KMS-11 (cell line): ENCODE measurements at regions not wholly inside any gene's neighbourhood (a gene's known extent, or its start where the extent isn't known, plus 50 kb on each side); places are given as distances from the start of the nearest gene placed in this dataset.

Experiments used
- H2AFZ ChIP-seq: fragments of 200-600 bp; sonication (generic); 2 replicates; pipeline ENCODE4 v1.6.1; 2016; ENCODE audit warnings: antibody characterized with exemption, mixed run types, low read depth
- H3K27ac ChIP-seq: fragments of 200-600 bp; sonication (generic); 2 replicates; pipeline ENCODE4 v1.6.1; 2016; ENCODE audit warnings: mild to moderate bottlenecking, mixed run types
- H3K27me3 ChIP-seq: fragments of 200-600 bp; sonication (generic); 2 replicates; pipeline ENCODE4 v1.6.1; 2017; ENCODE audit warnings: mild to moderate bottlenecking, low read depth, mixed run types, moderate library complexity; ENCODE audit not compliant: insufficient read depth
- H3K36me3 ChIP-seq: fragments of 200-600 bp; sonication (generic); 2 replicates; pipeline ENCODE4 v1.6.1; 2017; ENCODE audit warnings: mild to moderate bottlenecking, mixed run types; ENCODE audit not compliant: insufficient read depth
- H3K4me1 ChIP-seq: fragments of 200-600 bp; sonication (generic); 2 replicates; pipeline ENCODE4 v1.6.1; 2016; ENCODE audit warnings: mild to moderate bottlenecking, low read depth, mixed run types; ENCODE audit not compliant: poor library complexity, severe bottlenecking
- H3K4me2 ChIP-seq: fragments of 200-600 bp; sonication (generic); 2 replicates; pipeline ENCODE4 v1.7.0; 2016; ENCODE audit warnings: mild to moderate bottlenecking, mixed run types
- H3K4me3 ChIP-seq: fragments of 200-600 bp; sonication (generic); IDR thresholded peaks from 2 replicates; pipeline ENCODE4 v1.6.1; 2017; ENCODE audit warnings: low read depth, low read length, mixed read lengths; ENCODE audit not compliant: insufficient read depth
- H3K79me2 ChIP-seq: fragments of 200-600 bp; sonication (generic); 2 replicates; pipeline ENCODE4 v1.6.1; 2016; ENCODE audit warnings: low read depth, mixed run types; ENCODE audit not compliant: insufficient read depth
- H3K9ac ChIP-seq: fragments of 200-600 bp; sonication (generic); 2 replicates; pipeline ENCODE4 v1.6.1; 2016; ENCODE audit warnings: mild to moderate bottlenecking, mixed run types
- H4K20me1 ChIP-seq: fragments of 200-600 bp; sonication (generic); 2 replicates; pipeline ENCODE4 v1.6.1; 2016; ENCODE audit warnings: mild to moderate bottlenecking, mixed run types; ENCODE audit not compliant: insufficient read depth
- TF ChIP-seq, protein P1 (sequence below): fragments of 200-600 bp; sonication (generic); conservative IDR thresholded peaks from 2 replicates; pipeline ENCODE4 v1.6.1; 2017; ENCODE audit warnings: low read depth, mild to moderate bottlenecking, antibody characterized with exemption, low read length, moderate library complexity, mixed read lengths

DNA sequence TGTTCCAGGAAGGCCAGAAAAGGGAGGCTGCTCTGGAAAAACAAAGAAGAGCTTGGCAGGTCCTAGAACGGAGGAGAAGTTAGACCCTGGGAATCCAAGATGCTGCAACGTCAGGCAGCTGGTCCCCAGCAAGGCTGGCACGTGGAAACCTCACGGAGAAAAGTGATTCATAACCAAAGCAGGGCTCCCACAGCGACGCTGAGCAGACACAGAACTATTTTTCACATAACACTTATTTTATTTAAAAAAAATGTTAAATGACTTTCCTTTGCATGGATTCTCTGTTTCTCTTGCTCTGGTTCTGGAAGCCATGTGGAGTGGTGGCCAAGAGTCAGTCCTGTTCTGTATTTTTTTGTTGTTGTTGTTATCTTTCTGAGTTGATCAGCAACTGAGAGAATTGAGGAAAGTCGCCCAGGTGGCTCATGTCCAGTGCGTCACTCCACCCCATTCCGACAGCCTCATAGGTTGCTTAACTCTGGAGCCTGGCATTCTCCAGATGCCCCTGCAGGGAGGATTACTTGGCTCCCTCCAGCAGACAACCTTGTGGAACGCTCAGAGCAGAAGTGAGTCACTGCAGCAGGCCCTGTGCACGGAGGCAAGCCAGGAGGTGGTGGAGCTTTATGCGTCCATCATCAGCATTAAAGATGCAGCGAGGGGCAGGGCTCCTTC lies 229.9 kb upstream of the HDAC4 start:
- Histone ChIP-seq H3K9ac (no peak overlapping the region), H4K20me1 (no peaks in the 10 kb centered on the region), H2AFZ (no peak overlapping the region)

GRCh38 chr2:239629926-239630617 lies 229.3 kb upstream of the HDAC4 start:
- no peak overlapping the region for H2AFZ ChIP-seq
- H3K79me2 ChIP-seq, result no peaks in the 10 kb centered on the region
- no peak overlapping the region for H3K4me3 ChIP-seq
- H3K4me1 ChIP-seq, result no peaks in the 10 kb centered on the region
- TF ChIP-seq, protein P1, sequence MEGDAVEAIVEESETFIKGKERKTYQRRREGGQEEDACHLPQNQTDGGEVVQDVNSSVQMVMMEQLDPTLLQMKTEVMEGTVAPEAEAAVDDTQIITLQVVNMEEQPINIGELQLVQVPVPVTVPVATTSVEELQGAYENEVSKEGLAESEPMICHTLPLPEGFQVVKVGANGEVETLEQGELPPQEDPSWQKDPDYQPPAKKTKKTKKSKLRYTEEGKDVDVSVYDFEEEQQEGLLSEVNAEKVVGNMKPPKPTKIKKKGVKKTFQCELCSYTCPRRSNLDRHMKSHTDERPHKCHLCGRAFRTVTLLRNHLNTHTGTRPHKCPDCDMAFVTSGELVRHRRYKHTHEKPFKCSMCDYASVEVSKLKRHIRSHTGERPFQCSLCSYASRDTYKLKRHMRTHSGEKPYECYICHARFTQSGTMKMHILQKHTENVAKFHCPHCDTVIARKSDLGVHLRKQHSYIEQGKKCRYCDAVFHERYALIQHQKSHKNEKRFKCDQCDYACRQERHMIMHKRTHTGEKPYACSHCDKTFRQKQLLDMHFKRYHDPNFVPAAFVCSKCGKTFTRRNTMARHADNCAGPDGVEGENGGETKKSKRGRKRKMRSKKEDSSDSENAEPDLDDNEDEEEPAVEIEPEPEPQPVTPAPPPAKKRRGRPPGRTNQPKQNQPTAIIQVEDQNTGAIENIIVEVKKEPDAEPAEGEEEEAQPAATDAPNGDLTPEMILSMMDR, result no peak
- no peak overlapping the region for H3K9ac ChIP-seq
- H3K4me2 ChIP-seq, result no peak overlapping the region
- H4K20me1 ChIP-seq, result no peaks in the 10 kb centered on the region
- no peaks in the 10 kb centered on the region for H3K27me3 ChIP-seq
- H3K27ac ChIP-seq, result no peak overlapping the region
- no peaks in the 10 kb centered on the region for H3K36me3 ChIP-seq

More for the DNA sequence above, 229.9 kb upstream of the HDAC4 start:
- no peaks in the 10 kb centered on the region for H3K79me2 ChIP-seq
- H3K36me3 ChIP-seq, result no peaks in the 10 kb centered on the region
- H3K4me1 ChIP-seq, result no peaks in the 10 kb centered on the region
- no peak overlapping the region for H3K27ac ChIP-seq
- H3K4me2 ChIP-seq, result no peak overlapping the region
- no peaks in the 10 kb centered on the region for H3K27me3 ChIP-seq
- TF ChIP-seq, protein P1, result no peak
- H3K4me3 ChIP-seq, result no peak overlapping the region

DNA sequence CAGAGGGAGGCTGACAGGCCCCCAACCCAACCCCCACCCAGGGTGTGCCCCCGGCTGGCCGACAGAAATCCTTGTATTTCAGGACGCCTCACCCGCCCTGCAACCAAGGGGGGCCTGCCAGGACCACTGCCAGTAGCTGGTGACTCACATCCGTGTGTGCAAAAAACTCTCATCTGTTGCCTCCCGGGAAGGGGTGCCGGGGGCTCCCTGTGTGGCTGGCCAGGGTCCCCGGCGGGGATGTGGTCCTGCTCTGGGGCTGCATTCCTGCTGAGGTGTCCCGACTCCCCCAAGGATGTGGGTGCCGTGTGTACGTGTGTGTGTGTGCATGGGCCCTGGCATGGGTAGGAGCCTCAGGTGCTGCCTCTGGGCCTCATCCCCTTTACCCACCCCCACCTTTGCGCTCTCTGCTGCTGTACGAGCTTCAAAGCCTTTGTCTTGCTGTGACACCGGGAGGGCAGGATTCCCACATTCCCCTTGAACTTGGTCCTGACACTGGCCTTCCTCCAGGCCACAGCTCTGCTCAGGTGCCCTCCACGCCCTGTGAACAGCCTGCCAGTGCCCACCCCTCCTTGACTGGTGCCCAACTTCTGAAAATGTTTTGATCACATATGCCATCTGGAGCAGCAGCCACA lies 226.3 kb upstream of the HDAC4 start:
- Histone ChIP-seq H3K4me3 (no peak overlapping the region), H3K27ac (no peak overlapping the region), H3K9ac (no peak overlapping the region), H4K20me1 (no peaks in the 10 kb centered on the region), H3K27me3 (no peaks in the 10 kb centered on the region), H3K4me2 (no peak overlapping the region), H3K4me1 (no peaks in the 10 kb centered on the region), H2AFZ (no peak overlapping the region), H3K79me2 (no peaks in the 10 kb centered on the region), H3K36me3 (no peaks in the 10 kb centered on the region)
- TF ChIP-seq, protein P1, result no peak

- H3K36me3 ChIP-seq, result no peaks in the 10 kb centered on the region
- H3K4me2 ChIP-seq, result no peak overlapping the region
- TF ChIP-seq, protein P1, result no peak
- H3K79me2 ChIP-seq, result no peaks in the 10 kb centered on the region
- no peak overlapping the region for H3K27ac ChIP-seq
- H3K4me3 ChIP-seq, result no peak overlapping the region
- H2AFZ ChIP-seq, result no peak overlapping the region
- H4K20me1 ChIP-seq, result no peaks in the 10 kb centered on the region
- no peaks in the 10 kb centered on the region for H3K4me1 ChIP-seq
- H3K27me3 ChIP-seq, result no peaks in the 10 kb centered on the region
- no peak overlapping the region for H3K9ac ChIP-seq
Observed at GRCh38 chr2:239625971-239626734, 225.3 kb upstream of the HDAC4 start.
